ENCODE measurements at regions not wholly inside any gene's neighbourhood (a gene's known extent, or its start where the extent isn't known, plus 50 kb on each side); places are given as distances from the start of the nearest gene placed in this dataset.

GRCh38 chr4:17126321-17126966 is 228.0 kb upstream of the LDB2 start:
- H3K79me2 ChIP-seq, result no peaks in the 10 kb centered on the region
- no peak overlapping the region for H3K4me2 ChIP-seq (ENCODE audit: low read length)
- no peaks in the 10 kb centered on the region for H3K36me3 ChIP-seq (ENCODE audit: control insufficient read depth, insufficient read depth, low read length)
- TF ChIP-seq, protein P1, sequence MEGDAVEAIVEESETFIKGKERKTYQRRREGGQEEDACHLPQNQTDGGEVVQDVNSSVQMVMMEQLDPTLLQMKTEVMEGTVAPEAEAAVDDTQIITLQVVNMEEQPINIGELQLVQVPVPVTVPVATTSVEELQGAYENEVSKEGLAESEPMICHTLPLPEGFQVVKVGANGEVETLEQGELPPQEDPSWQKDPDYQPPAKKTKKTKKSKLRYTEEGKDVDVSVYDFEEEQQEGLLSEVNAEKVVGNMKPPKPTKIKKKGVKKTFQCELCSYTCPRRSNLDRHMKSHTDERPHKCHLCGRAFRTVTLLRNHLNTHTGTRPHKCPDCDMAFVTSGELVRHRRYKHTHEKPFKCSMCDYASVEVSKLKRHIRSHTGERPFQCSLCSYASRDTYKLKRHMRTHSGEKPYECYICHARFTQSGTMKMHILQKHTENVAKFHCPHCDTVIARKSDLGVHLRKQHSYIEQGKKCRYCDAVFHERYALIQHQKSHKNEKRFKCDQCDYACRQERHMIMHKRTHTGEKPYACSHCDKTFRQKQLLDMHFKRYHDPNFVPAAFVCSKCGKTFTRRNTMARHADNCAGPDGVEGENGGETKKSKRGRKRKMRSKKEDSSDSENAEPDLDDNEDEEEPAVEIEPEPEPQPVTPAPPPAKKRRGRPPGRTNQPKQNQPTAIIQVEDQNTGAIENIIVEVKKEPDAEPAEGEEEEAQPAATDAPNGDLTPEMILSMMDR (IDR thresholded peaks at IDR 0.05), result no peak
- H3K27me3 ChIP-seq (ENCODE audit: control insufficient read depth, insufficient read depth, low read length), result no peaks in the 10 kb centered on the region
- no peak overlapping the region for H2AFZ ChIP-seq
- H3K9me3 ChIP-seq (ENCODE audit: control insufficient read depth, low read length), result no peaks in the 10 kb centered on the region
- no peaks in the 10 kb centered on the region for H3K4me1 ChIP-seq
- no peak overlapping the region for H3K27ac ChIP-seq
- no peak overlapping the region for H3K9ac ChIP-seq
- H3K4me3 ChIP-seq (ENCODE audit: low read depth, low read length), result no peak overlapping the region

DNA sequence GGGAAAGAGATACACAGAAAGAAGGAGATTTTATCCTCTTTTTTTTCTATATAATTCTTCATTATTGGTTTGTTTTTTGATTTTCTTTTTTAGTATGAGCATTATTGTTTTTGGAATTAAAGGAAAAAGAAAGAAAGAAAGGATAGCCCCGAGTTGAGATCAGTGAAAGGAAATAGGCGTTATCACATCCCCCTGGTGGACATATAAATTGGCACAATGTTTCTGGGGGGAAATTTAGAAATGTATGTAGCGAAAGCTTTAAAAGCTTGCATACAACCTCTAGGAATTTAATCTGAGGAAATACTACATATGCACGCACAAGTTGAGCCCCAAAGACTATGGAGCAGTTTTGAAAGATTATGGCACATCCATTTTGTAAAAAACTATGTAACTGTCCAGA is 226.3 kb upstream of the LDB2 start:
- H3K4me3 ChIP-seq (ENCODE audit: low read depth, low read length), result no peak overlapping the region
- no peak overlapping the region for H3K27ac ChIP-seq
- H3K9ac ChIP-seq, result no peak overlapping the region
- no peaks in the 10 kb centered on the region for H3K36me3 ChIP-seq (ENCODE audit: control insufficient read depth, insufficient read depth, low read length)
- H3K4me2 ChIP-seq (ENCODE audit: low read length), result no peak overlapping the region
- TF ChIP-seq, protein P1 (IDR thresholded peaks at IDR 0.05), result no peak
- no peaks in the 10 kb centered on the region for H3K9me3 ChIP-seq (ENCODE audit: control insufficient read depth, low read length)
- no peaks in the 10 kb centered on the region for H3K4me1 ChIP-seq
- no peak overlapping the region for H2AFZ ChIP-seq
- H3K27me3 ChIP-seq (ENCODE audit: control insufficient read depth, insufficient read depth, low read length), result no peaks in the 10 kb centered on the region
- no peaks in the 10 kb centered on the region for H3K79me2 ChIP-seq

- Histone ChIP-seq H3K4me1 (no peaks in the 10 kb centered on the region), H2AFZ (no peak overlapping the region), H3K9ac (no peak overlapping the region), H3K4me3 (ENCODE audit: low read depth, low read length) (no peak overlapping the region), H3K79me2 (no peaks in the 10 kb centered on the region), H3K36me3 (ENCODE audit: control insufficient read depth, insufficient read depth, low read length) (no peaks in the 10 kb centered on the region), H3K9me3 (ENCODE audit: control insufficient read depth, low read length) (no peaks in the 10 kb centered on the region), H3K4me2 (ENCODE audit: low read length) (no peak overlapping the region), H3K27ac (no peak overlapping the region), H3K27me3 (ENCODE audit: control insufficient read depth, insufficient read depth, low read length) (no peaks in the 10 kb centered on the region)
- TF ChIP-seq, protein P1 (IDR thresholded peaks at IDR 0.05), result no peak
Measured at GRCh38 chr4:17120761-17121160, 222.3 kb upstream of the LDB2 start.

GRCh38 chr4:17117746-17118145 is 219.3 kb upstream of the LDB2 start:
- no peaks in the 10 kb centered on the region for H3K9me3 ChIP-seq (ENCODE audit: control insufficient read depth, low read length)
- H3K27ac ChIP-seq, result no peak overlapping the region
- TF ChIP-seq, protein P1 (IDR thresholded peaks at IDR 0.05), result no peak
- H3K4me1 ChIP-seq, result no peaks in the 10 kb centered on the region
- no peaks in the 10 kb centered on the region for H3K36me3 ChIP-seq (ENCODE audit: control insufficient read depth, insufficient read depth, low read length)
- H3K4me3 ChIP-seq (ENCODE audit: low read depth, low read length), result no peak overlapping the region
- no peaks in the 10 kb centered on the region for H3K27me3 ChIP-seq (ENCODE audit: control insufficient read depth, insufficient read depth, low read length)
- H3K4me2 ChIP-seq (ENCODE audit: low read length), result no peak overlapping the region
- no peak overlapping the region for H3K9ac ChIP-seq
- H3K79me2 ChIP-seq, result no peaks in the 10 kb centered on the region
- no peak overlapping the region for H2AFZ ChIP-seq

DNA sequence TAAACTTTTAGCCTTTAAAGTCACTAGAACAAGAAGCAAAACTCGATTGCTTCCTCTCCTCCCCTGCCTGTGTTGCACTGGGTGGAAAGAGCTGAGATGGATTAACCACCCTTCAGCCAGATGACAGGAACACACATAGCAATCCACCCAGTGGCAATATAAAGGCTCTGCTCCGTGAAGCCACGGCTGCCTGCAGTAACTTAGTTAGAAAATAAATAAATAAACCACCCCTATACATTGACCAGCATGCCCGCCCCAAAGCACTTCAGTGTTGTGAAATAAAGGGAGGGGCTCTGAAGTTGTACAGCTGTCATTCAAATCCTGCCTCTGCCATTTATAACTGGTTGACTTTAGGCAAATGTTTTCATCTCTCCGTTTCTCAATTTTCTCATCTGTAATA is 217.1 kb upstream of the LDB2 start:
- TF ChIP-seq, protein P1 (IDR thresholded peaks at IDR 0.05), result no peak
- Histone ChIP-seq H3K9ac (no peak overlapping the region), H3K79me2 (no peaks in the 10 kb centered on the region), H2AFZ (no peak overlapping the region), H3K4me2 (ENCODE audit: low read length) (no peak overlapping the region), H3K4me3 (ENCODE audit: low read depth, low read length) (no peak overlapping the region), H3K27ac (no peak overlapping the region), H3K4me1 (no peaks in the 10 kb centered on the region), H3K27me3 (ENCODE audit: control insufficient read depth, insufficient read depth, low read length) (no peaks in the 10 kb centered on the region), H3K36me3 (ENCODE audit: control insufficient read depth, insufficient read depth, low read length) (no peaks in the 10 kb centered on the region), H3K9me3 (ENCODE audit: control insufficient read depth, low read length) (no peaks in the 10 kb centered on the region)
